DMS53 treated with DMSO at 0.1 percent for 48 hours (cell line): ENCODE measurements at regions not wholly inside any gene's neighbourhood (a gene's known extent, or its start where the extent isn't known, plus 50 kb on each side); places are given as distances from the start of the nearest gene placed in this dataset.

ENCODE experiments used
- DNase-seq: peaks from one replicate; lab custom pipeline; 2025; ENCODE audit not compliant: unreplicated experiment; lab: John Stamatoyannopoulos, UW

- no peak for DNase-seq
Measured at GRCh38 chr10:10432296-10433035, 585.2 kb upstream of the CELF2 start.

- DNase-seq: no peak
Measured at GRCh38 chr10:10434312-10434711, 583.4 kb upstream of the CELF2 start.

- no peak for DNase-seq
Measured at GRCh38 chr10:10437886-10438285, 579.8 kb upstream of the CELF2 start.

GRCh38 chr10:10438335-10439100 lies 579.2 kb upstream of the CELF2 start:
- no peak for DNase-seq

DNA sequence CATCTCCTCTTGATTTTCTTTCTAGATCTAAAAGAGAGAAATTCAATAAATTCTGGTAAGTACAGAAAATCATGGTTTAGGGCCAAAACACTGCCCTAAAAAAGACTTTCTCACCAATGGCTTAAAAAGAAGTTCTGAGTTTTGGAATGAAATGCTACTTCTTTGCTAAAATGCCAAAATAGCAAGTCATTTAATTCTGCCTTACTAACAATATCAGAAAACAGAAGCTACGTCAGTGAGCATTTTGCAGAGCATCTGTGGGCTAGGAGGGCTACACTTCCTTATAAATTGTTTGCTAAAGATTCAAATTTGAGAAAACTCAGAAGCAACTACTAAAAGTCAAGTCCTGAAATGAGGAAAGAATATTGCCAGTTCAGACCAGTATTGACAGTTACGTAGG lies 560.8 kb upstream of the CELF2 start:
- no peak for DNase-seq

GRCh38 chr10:10460451-10460850 lies 557.2 kb upstream of the CELF2 start:
- DNase-seq: no peak

DNA sequence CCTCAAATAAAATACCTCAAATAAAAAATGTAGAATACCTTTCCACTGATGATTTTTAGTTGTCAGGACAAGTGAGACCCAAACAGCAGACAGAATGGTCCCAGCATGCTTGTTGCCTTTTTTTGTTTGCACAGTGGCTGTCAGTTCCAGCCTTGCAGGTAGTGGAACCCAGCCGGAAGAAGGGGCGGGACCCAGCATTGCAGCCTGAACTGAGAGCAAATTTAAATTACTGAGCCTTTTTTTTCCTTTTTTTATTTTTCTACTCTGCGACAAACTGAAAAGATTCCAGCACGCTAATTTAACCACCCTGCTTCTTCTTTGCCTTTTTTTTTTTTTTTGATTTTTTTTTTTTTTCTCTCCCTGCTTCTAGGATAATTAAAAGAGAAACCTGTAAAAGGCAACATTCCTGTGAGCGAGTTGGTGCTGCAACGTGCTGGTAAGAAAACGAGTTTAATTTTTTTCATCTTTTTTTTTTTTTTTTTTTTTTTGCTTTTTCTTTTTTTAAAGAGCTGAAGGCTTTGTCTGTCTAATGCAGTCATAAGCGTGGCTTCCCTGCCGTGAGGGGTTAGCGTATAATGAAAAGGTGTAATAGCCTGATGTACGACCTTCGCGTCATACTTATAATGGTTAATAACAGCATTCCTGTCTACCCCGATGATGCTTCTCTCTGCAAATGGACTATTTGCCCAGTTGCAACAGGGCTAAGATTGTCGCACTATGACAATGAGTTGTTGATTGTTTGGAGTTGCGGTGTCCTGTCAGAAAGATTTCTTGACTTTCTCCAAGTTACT lies 555.3 kb upstream of the CELF2 start:
- no peak for DNase-seq

GRCh38 chr10:10471758-10472157 lies 545.9 kb upstream of the CELF2 start:
- DNase-seq: no peak

GRCh38 chr10:10475812-10476211 lies 541.9 kb upstream of the CELF2 start:
- DNase-seq: no peak

DNA sequence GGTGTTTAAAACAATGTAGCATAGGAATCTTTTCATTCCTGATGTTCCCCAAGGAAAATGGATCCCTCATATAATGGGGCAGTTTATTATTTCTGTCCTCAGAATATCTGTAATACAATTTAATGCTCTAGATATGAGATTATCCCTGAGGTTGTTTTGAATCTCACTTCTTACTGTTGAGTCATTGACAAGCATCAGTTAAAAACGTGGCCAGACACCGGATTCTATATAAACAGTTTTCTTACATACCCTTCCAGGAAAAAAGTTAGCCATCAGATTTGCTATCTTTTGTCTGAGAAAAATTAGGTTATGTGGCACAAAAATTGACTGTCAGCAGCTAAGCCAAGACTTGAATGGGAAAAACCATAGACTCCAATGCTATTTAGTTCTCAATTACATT lies 539.8 kb upstream of the CELF2 start:
- DNase-seq: no peak

GRCh38 chr10:10479465-10479864 lies 538.2 kb upstream of the CELF2 start:
- no peak for DNase-seq

GRCh38 chr10:10482613-10483012 lies 535.1 kb upstream of the CELF2 start:
- no peak for DNase-seq

- no peak for DNase-seq
Measured at GRCh38 chr10:10489076-10489475, 528.6 kb upstream of the CELF2 start.

GRCh38 chr10:10489805-10490571 lies 527.7 kb upstream of the CELF2 start:
- no peak for DNase-seq

DNA sequence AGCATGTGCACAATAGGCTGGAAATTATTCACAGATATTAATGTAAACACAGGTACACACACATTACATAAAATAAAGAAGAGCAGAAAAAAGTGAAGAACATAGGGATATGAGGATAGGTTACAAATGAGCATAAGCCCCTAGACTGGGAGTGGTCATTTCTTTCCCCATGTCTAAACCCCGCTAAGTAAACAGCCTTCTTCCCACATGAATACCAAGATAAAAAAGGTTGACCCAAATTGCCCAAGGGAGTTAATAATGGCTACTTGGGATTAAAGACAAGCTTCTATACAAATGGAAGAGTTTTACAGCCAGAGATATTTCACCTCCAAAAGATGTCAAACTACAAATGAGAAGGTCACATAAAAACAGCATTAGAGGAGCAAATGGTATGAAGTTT lies 527.1 kb upstream of the CELF2 start:
- no peak for DNase-seq

DNA sequence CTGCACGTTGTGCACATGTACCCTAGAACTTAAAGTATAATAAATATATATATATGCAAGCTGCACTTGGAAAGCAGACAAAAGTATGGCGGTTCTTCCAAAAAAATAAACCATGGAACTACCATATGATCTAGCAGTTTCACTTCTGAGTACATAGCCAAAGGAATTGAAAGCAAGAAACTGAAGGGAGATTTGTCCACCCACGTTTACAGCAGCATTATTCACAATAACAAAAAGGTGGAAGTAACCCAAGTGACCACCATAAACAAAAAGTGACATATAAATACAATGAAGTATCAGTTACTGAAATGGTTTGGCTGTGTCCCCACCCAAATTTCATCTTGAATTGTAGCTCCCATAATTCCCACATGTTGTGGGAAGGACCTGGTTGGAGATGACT lies 525.3 kb upstream of the CELF2 start:
- no peak for DNase-seq

GRCh38 chr10:10493833-10494232 lies 523.8 kb upstream of the CELF2 start:
- DNase-seq: no peak

DNA sequence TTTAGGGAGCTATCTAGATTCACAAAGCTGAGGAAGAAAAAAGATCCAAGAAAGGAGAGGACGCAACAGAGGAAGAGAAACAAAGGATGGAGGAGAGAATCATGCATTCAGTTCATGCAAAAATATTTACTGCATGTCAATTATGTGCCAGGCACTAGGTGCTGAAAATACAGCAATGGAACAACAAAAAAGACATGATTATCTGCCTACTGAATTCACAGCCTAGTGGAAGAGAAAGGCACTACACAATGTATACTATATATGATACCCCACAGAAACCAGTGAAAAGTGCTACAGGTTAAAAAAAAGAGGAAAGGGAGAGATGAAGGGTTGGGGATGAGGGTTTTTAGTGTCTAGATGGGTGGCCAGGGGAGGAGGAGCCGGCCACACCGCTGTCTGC lies 520.4 kb upstream of the CELF2 start:
- DNase-seq: no peak

DNA sequence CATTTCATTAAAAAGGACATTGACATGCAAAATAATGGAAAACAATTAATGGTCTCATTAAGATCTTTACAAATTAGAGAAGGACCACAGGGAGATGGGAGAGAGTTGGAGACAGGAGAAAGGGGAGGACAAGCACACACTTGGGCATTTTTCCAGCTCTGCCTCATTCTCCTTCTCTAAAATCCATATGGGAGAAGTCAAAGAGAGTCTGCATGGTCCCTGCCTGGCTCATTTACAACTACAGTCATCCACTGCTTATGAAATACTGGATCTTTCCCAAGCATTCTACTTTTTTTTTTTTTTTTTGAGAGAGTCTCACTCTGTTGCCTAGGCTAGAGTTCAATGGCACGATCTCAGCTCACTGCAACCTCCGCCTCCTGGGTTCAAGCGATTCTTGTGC lies 518.9 kb upstream of the CELF2 start:
- DNase-seq: no peak

GRCh38 chr10:10499839-10500238 lies 517.8 kb upstream of the CELF2 start:
- no peak for DNase-seq

DNA sequence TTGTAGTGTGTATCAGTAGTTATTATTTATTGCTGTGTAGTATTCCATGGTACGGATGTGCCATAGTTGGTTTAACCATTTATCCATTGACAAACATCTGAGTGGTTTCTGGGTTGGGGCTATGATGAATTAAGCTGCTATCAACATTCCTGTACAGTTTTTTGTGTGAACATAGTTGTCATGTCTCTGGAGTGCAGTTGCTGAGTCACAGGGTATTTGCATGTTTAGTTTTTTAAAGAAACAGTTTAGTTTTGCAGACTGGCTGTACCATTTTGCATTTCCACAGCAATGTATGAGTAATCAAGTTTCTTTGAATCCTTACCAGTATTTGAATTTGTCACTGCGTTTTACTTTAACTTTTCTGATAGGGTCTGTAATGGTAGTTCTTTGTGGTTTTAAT lies 516.7 kb upstream of the CELF2 start:
- no peak for DNase-seq
